HCT116 (cell line): ENCODE measurements at regions not wholly inside any gene's neighbourhood (a gene's known extent, or its start where the extent isn't known, plus 50 kb on each side); places are given as distances from the start of the nearest gene placed in this dataset.

Experiments
- ATF3 ChIP-seq: IDR thresholded peaks from 2 replicates; pipeline ENCODE4 v1.6.1; 2012
- CTCF ChIP-seq, 3 experiments: fragments of 200-600 bp in 1 of 3; sonication (generic) in 1 of 3; IDR thresholded peaks in 2 of 3; conservative IDR thresholded peaks in 1 of 3; 2 replicates each; pipeline ENCODE4 v1.5.1; 2012 to 2017; ENCODE audit warnings: low read depth in 2 of 3, low read length in 2 of 3, antibody characterized with exemption in 1 of 3, borderline replicate concordance in 1 of 3, control low read depth in 1 of 3, mild to moderate bottlenecking in 1 of 3, mixed read lengths in 1 of 3, mixed run types in 1 of 3, moderate library complexity in 1 of 3; ENCODE audit not compliant: insufficient read depth in 1 of 3
- EZH2 ChIP-seq: fragments of 200-600 bp; sonication (generic); IDR thresholded peaks from 2 replicates; pipeline ENCODE4 v1.6.1; 2017; ENCODE audit warnings: antibody characterized with exemption, mixed run types
- JUND ChIP-seq: IDR thresholded peaks from 2 replicates; pipeline ENCODE4 v1.6.1; 2012
- MAX ChIP-seq: IDR thresholded peaks from 2 replicates; pipeline ENCODE4 v1.6.1; 2012
- POLR2A ChIP-seq: IDR thresholded peaks from 2 replicates; pipeline ENCODE4 v1.7.0; 2011; ENCODE audit warnings: borderline replicate concordance; ENCODE audit not compliant: insufficient read depth, insufficient read length; ENCODE audit errors: extremely low read depth
- POLR2AphosphoS5 ChIP-seq: IDR thresholded peaks from 2 replicates; pipeline ENCODE4 v1.6.1; 2011; ENCODE audit warnings: mild to moderate bottlenecking, low read depth, low read length, moderate library complexity
- SP1 ChIP-seq: IDR thresholded peaks from 2 replicates; pipeline ENCODE4 v1.6.1; 2012; ENCODE audit warnings: low read depth
- YY1 ChIP-seq: IDR thresholded peaks from 2 replicates; pipeline ENCODE4 v1.6.1; 2011; ENCODE audit warnings: low read length, low read depth, moderate library complexity, mild to moderate bottlenecking; ENCODE audit not compliant: insufficient replicate concordance; ENCODE audit errors: extremely low read depth

DNA sequence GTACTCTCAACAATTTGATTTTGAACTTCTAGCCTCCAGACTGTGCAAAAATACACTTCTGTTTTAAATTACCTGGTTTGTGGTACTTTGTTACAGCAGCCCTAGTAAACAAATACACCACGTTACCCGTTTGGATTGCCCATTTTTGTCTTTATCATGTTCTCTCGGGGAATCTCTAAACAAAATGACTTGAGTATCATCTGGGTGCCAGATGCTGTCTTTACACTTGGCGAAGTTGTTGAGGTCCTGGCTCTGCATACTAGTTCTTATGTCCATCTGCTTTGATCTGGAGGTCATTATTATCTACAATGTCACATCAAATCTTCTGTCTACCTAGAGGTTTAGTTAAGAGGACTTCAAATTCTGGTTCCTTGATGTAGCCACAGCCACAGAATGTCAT is 142.4 kb upstream of the NRIP1 start:
- no peak for TF ChIP-seq SP1
- TF ChIP-seq CTCF (IDR thresholded peaks at IDR 0.05 in 2 of 3, conservative IDR thresholded peaks at IDR 0.05 in 1 of 3; ENCODE audit: borderline replicate concordance in 1 of 3, insufficient read depth in 1 of 3, low read depth in 2 of 3, low read length in 2 of 3): no peak
- no peak for TF ChIP-seq ATF3
- TF ChIP-seq YY1: no peak
- TF ChIP-seq POLR2AphosphoS5: no peak
- no peak for TF ChIP-seq POLR2A
- no peak for TF ChIP-seq MAX
- no peak for TF ChIP-seq JUND
- no peak for TF ChIP-seq EZH2
